Stimulated activated CD4-positive, alpha-beta T cell treated with anti-CD3 and anti-CD28 coated beads, Interleukin-12 subunit alpha, Interleukin-12 subunit beta, amount 100 ng/mL, for 48 hours (primary cell): ENCODE measurements at regions not wholly inside any gene's neighbourhood (a gene's known extent, or its start where the extent isn't known, plus 50 kb on each side); places are given as distances from the start of the nearest gene placed in this dataset.
"Not testable (repeated sequence)": the region's sequence is repeated elsewhere in the genome, so short reads cannot be mapped to it uniquely, and the experiment has no call there.

Source experiments
- DNase-seq, 3 donors: peaks; one replicate each; pipeline ENCODE4 v3.0.0-alpha.2; 2020; ENCODE audit warnings: low read depth in 2 of 3, low spot score in 1 of 3

GRCh38 chr10:125605167-125605566 lies 77.8 kb downstream of the TEX36 start:
- DNase-seq = no peak

- DNase-seq = no peak
Observed at GRCh38 chr10:125602825-125603224, 80.1 kb downstream of the TEX36 start.

- DNase-seq = no peak
Observed at GRCh38 chr10:125599194-125599593, 83.8 kb downstream of the TEX36 start.

GRCh38 chr10:125595911-125596310 lies 87.1 kb downstream of the TEX36 start:
- no peak for DNase-seq

GRCh38 chr10:125593644-125594043 lies 89.3 kb downstream of the TEX36 start:
- no peak for DNase-seq

- no peak for DNase-seq
Observed at GRCh38 chr10:125592897-125593296, 90.1 kb downstream of the TEX36 start.

GRCh38 chr10:125591886-125592285 lies 91.1 kb downstream of the TEX36 start:
- no peak for DNase-seq

- not testable (repeated sequence) for DNase-seq
Observed at GRCh38 chr10:125588738-125589137, 94.2 kb downstream of the TEX36 start.

GRCh38 chr10:125584954-125585353 lies 98.0 kb downstream of the TEX36 start:
- no peak for DNase-seq

- DNase-seq = no peak
Observed at GRCh38 chr10:125578658-125579315, 104.2 kb downstream of the TEX36 start.

- DNase-seq = no peak
Observed at GRCh38 chr10:125575843-125576242, 107.1 kb downstream of the TEX36 start.

- no peak for DNase-seq
Observed at GRCh38 chr10:125568156-125568555, 114.8 kb downstream of the TEX36 start.

GRCh38 chr10:125567529-125567928 lies 115.4 kb downstream of the TEX36 start:
- DNase-seq = no peak

GRCh38 chr10:125565046-125565445 lies 117.9 kb downstream of the TEX36 start:
- no peak for DNase-seq

GRCh38 chr10:125564570-125564969 lies 118.4 kb downstream of the TEX36 start:
- DNase-seq = no peak

- no peak for DNase-seq
Observed at GRCh38 chr10:125562737-125563136, 120.2 kb downstream of the TEX36 start.

GRCh38 chr10:125560947-125561346 lies 122.0 kb downstream of the TEX36 start:
- DNase-seq = no peak

- no peak for DNase-seq
Observed at GRCh38 chr10:125559210-125559609, 123.8 kb downstream of the TEX36 start.

GRCh38 chr10:125557801-125558505 lies 125.0 kb downstream of the TEX36 start:
- no peak for DNase-seq

- DNase-seq = no peak
Observed at GRCh38 chr10:125557311-125557710, 125.7 kb downstream of the TEX36 start.

- DNase-seq = no peak
Observed at GRCh38 chr10:125556882-125557281, 126.1 kb downstream of the TEX36 start.

- no peak for DNase-seq
Observed at GRCh38 chr10:125555743-125556142, 127.2 kb downstream of the TEX36 start.

- DNase-seq = no peak
Observed at GRCh38 chr10:125555267-125555666, 127.7 kb downstream of the TEX36 start.
